H1 (cell line): ENCODE measurements at regions not wholly inside any gene's neighbourhood (a gene's known extent, or its start where the extent isn't known, plus 50 kb on each side); places are given as distances from the start of the nearest gene placed in this dataset.

Source experiments
- CTCF ChIA-PET: fragments of 300-600 bp; sonication (Branson Sonifier 250); formaldehyde crosslinking; loops from one replicate; lab custom pipeline; 2021; ENCODE audit not compliant: partially characterized antibody; lab: Charles Lee
- POLR2A ChIA-PET: fragments of 300-600 bp; sonication (Branson Sonifier 250); formaldehyde crosslinking; loops from one replicate; lab custom pipeline; 2021; ENCODE audit warnings: inconsistent platforms; ENCODE audit not compliant: partially characterized antibody; lab: Charles Lee
- DNase-seq, 2 experiments: peaks; one replicate each; pipeline versions ENCODE4 v3.0.0 to v3.0.0-alpha.2; 2010 to 2022; ENCODE audit warnings: low spot score in 2 of 2, low read depth in 1 of 2, mixed read lengths in 1 of 2
- FAIRE-seq: peaks from 2 replicates; lab custom pipeline; 2011; peaks lifted over from hg19 to GRCh38; lab: Jason Lieb, UNC
- H2AFZ ChIP-seq: 2 replicates; pipeline ENCODE4 v1.8.1; 2012; ENCODE audit warnings: low read length, inconsistent platforms
- H2AK5ac ChIP-seq: 2 replicates; pipeline ENCODE4 v1.6.1; 2013; ENCODE audit warnings: low read depth, low read length
- H2BK120ac ChIP-seq: replicated peaks from 2 replicates; pipeline ENCODE3; 2013; ENCODE audit warnings: low read depth, low read length, inconsistent platforms
- H2BK12ac ChIP-seq: 2 replicates; pipeline ENCODE4 v1.6.1; 2013; ENCODE audit warnings: low read depth, low read length
- H2BK15ac ChIP-seq: 2 replicates; pipeline ENCODE4 v1.6.1; 2013; ENCODE audit warnings: low read length
- H2BK20ac ChIP-seq: 2 replicates; pipeline ENCODE4 v1.6.1; 2013; ENCODE audit warnings: low read length
- H2BK5ac ChIP-seq: 2 replicates; pipeline ENCODE4 v1.6.1; 2013; ENCODE audit warnings: low read depth, low read length
- H3K14ac ChIP-seq: 2 replicates; pipeline ENCODE4 v1.6.1; 2013; ENCODE audit warnings: inconsistent platforms; ENCODE audit not compliant: insufficient read length
- H3K18ac ChIP-seq: 2 replicates; pipeline ENCODE4 v1.6.1; 2013; ENCODE audit warnings: low read length; ENCODE audit errors: extremely low read depth
- H3K23ac ChIP-seq: 2 replicates; pipeline ENCODE4 v1.6.1; 2013; ENCODE audit warnings: inconsistent platforms; ENCODE audit not compliant: insufficient read length
- H3K23me2 ChIP-seq: 2 replicates; pipeline ENCODE4 v1.6.1; 2013; ENCODE audit warnings: low read depth, low read length
- H3K27ac ChIP-seq: 2 replicates; pipeline ENCODE4 v1.6.1; 2011; ENCODE audit warnings: low read depth, low read length, inconsistent platforms
- H3K27me3 ChIP-seq, 4 experiments: replicated peaks in 1 of 4; 1 replicate in 1 of 4; 2 replicates in 3 of 4; pipeline versions ENCODE4 v1.6.1 to v1.8.1; 2011 to 2013; ENCODE audit warnings: low read length in 3 of 4, mild to moderate bottlenecking in 3 of 4, inconsistent platforms in 2 of 4, mixed read lengths in 2 of 4, moderate library complexity in 1 of 4; ENCODE audit not compliant: control insufficient read depth in 3 of 4, insufficient read depth in 3 of 4; ENCODE audit errors: extremely low read depth in 1 of 4
- H3K36me3 ChIP-seq, 4 experiments: 2 replicates each; pipeline versions ENCODE4 v1.6.1 to v1.8.1; 2011 to 2013; ENCODE audit warnings: mild to moderate bottlenecking in 4 of 4, low read length in 3 of 4, moderate library complexity in 2 of 4, control low read depth in 1 of 4, inconsistent platforms in 1 of 4; ENCODE audit not compliant: insufficient read depth in 4 of 4, control insufficient read depth in 2 of 4
- H3K4ac ChIP-seq: replicated peaks from 2 replicates; pipeline ENCODE3; 2013; ENCODE audit warnings: low read length, low read depth, mixed read lengths, inconsistent platforms; ENCODE audit not compliant: insufficient read length
- H3K4me1 ChIP-seq, 4 experiments: replicated peaks in 1 of 4; 1 replicate in 1 of 4; 2 replicates in 3 of 4; pipeline versions ENCODE4 v1.6.1 to v1.8.1; 2011 to 2013; ENCODE audit warnings: low read length in 3 of 4, inconsistent platforms in 2 of 4, mixed read lengths in 1 of 4; ENCODE audit not compliant: insufficient read depth in 4 of 4, control insufficient read depth in 3 of 4
- H3K4me2 ChIP-seq, 2 experiments: 2 replicates each; pipeline versions ENCODE4 v1.6.1 to v1.8.1; 2011 to 2013; ENCODE audit warnings: low read depth in 2 of 2, low read length in 2 of 2, control low read depth in 1 of 2, inconsistent platforms in 1 of 2, mild to moderate bottlenecking in 1 of 2; ENCODE audit not compliant: insufficient read depth in 1 of 2
- H3K4me3 ChIP-seq, 4 experiments: fragments of 200-600, 300-600 bp in 1 of 4; sonication (generic), shearing (Covaris generic), sonication (Bioruptor Twin) in 1 of 4; 2 replicates each; pipeline versions ENCODE4 v1.5.1 to v1.8.1; 2011 to 2016; ENCODE audit warnings: low read length in 4 of 4, low read depth in 3 of 4, control low read depth in 2 of 4, inconsistent platforms in 2 of 4, mild to moderate bottlenecking in 2 of 4, mixed read lengths in 1 of 4, moderate library complexity in 1 of 4; ENCODE audit not compliant: insufficient read depth in 2 of 4; ENCODE audit errors: extremely low read depth in 1 of 4
- H3K56ac ChIP-seq: replicated peaks from 2 replicates; pipeline ENCODE3; 2013; ENCODE audit warnings: low read depth, mild to moderate bottlenecking, mixed read lengths, low read length, inconsistent platforms; ENCODE audit not compliant: insufficient read length
- H3K79me1 ChIP-seq: 2 replicates; pipeline ENCODE4 v1.6.1; 2013; ENCODE audit warnings: low read depth, low read length, control low read depth
- H3K79me2 ChIP-seq, 2 experiments: 2 replicates each; pipeline versions ENCODE4 v1.6.1 to v1.8.1; 2012 to 2013; ENCODE audit warnings: low read length in 2 of 2, mild to moderate bottlenecking in 2 of 2, inconsistent platforms in 1 of 2; ENCODE audit not compliant: insufficient read depth in 2 of 2, control insufficient read depth in 1 of 2
- H3K9ac ChIP-seq, 4 experiments: replicated peaks in 1 of 4; 1 replicate in 1 of 4; 2 replicates in 3 of 4; pipeline versions ENCODE4 v1.6.1 to v1.8.1; 2011 to 2013; ENCODE audit warnings: low read depth in 3 of 4, low read length in 3 of 4, control low read depth in 2 of 4, mild to moderate bottlenecking in 2 of 4, moderate library complexity in 2 of 4, inconsistent platforms in 1 of 4; ENCODE audit errors: extremely low read depth in 1 of 4
- H3K9me3 ChIP-seq, 2 experiments: 2 replicates each; pipeline versions ENCODE4 v1.6.1 to v1.8.1; 2012 to 2013; ENCODE audit warnings: mild to moderate bottlenecking in 2 of 2, moderate library complexity in 2 of 2, control low read depth in 1 of 2, inconsistent platforms in 1 of 2, low read depth in 1 of 2, low read length in 1 of 2, mixed read lengths in 1 of 2; ENCODE audit not compliant: insufficient read depth in 2 of 2
- H4K20me1 ChIP-seq, 2 experiments: replicated peaks in 1 of 2; 2 replicates each; pipeline versions ENCODE3 to v1.8.1; 2011 to 2013; ENCODE audit warnings: inconsistent platforms in 2 of 2, low read length in 2 of 2, mild to moderate bottlenecking in 1 of 2; ENCODE audit not compliant: insufficient read depth in 2 of 2, control insufficient read depth in 1 of 2
- H4K5ac ChIP-seq: 2 replicates; pipeline ENCODE4 v1.6.1; 2013; ENCODE audit warnings: low read length, low read depth, mixed read lengths, inconsistent platforms; ENCODE audit not compliant: insufficient read length
- H4K8ac ChIP-seq: 2 replicates; pipeline ENCODE4 v1.8.0; 2013; ENCODE audit warnings: mild to moderate bottlenecking, moderate library complexity, low read length, inconsistent platforms; ENCODE audit not compliant: insufficient read depth; ENCODE audit errors: extremely low read depth
- H4K91ac ChIP-seq: replicated peaks from 2 replicates; pipeline ENCODE3; 2013; ENCODE audit warnings: low read length, mixed read lengths, inconsistent platforms; ENCODE audit not compliant: insufficient read length
- KDM1A ChIP-seq: fragments of 200-600, 300-600 bp; sonication (generic); IDR thresholded peaks from 2 replicates; pipeline ENCODE4 v1.7.1; 2016; ENCODE audit warnings: mild to moderate bottlenecking, low read length, borderline replicate concordance
- KDM5A ChIP-seq: fragments of 200-600 bp; IDR thresholded peaks from 2 replicates; pipeline ENCODE4 v1.7.1; 2012; ENCODE audit warnings: mild to moderate bottlenecking, low read length, inconsistent platforms, mixed read lengths
- SP2 ChIP-seq: IDR thresholded peaks from 2 replicates; pipeline ENCODE4 v1.6.1; 2012; ENCODE audit warnings: mild to moderate bottlenecking, low read length, inconsistent platforms
- WGBS, 2 experiments: shearing (Covaris generic) in 1 of 2; methylation state at CpG; one replicate each; pipeline versions ENCODE4 v1.1.6 to v1.1.7; 2013 to 2015; ENCODE audit warnings: low lambda C conversion rate in 2 of 2, mixed read lengths in 2 of 2, inconsistent platforms in 1 of 2, low coverage in 1 of 2, missing lambda C conversion rate in 1 of 2; ENCODE audit not compliant: insufficient replicate concordance in 2 of 2, insufficient coverage in 1 of 2, insufficient read length in 1 of 2; ENCODE audit errors: extremely low coverage in 1 of 2, missing lambda C conversion rate in 1 of 2; 5-methylcytosine and 5-hydroxymethylcytosine counted together

- Histone ChIP-seq H3K4me1 (no peaks in the 10 kb centered on the region), H3K23ac (no peak overlapping the region), H3K36me3 (no peaks in the 10 kb centered on the region), H4K20me1 (no peaks in the 10 kb centered on the region), H3K56ac (no peak overlapping the region), H3K14ac (no peak overlapping the region), H3K23me2 (no peaks in the 10 kb centered on the region), H4K91ac (no peak overlapping the region), H3K9me3 (no peaks in the 10 kb centered on the region), H3K27me3 (no peaks in the 10 kb centered on the region), H2BK120ac (no peak overlapping the region), H2BK12ac (no peak overlapping the region), H3K27ac (no peak overlapping the region), H2BK5ac (no peak overlapping the region), H3K79me2 (no peaks in the 10 kb centered on the region), H4K5ac (no peak overlapping the region), H2AFZ (no peak overlapping the region), H3K4me2 (no peak overlapping the region), H3K18ac (no peak overlapping the region), H4K8ac (no peak overlapping the region), H2BK15ac (no peak overlapping the region), H3K79me1 (no peaks in the 10 kb centered on the region), H3K4ac (no peak overlapping the region), H3K4me3 (no peak overlapping the region), H2AK5ac (no peak overlapping the region), H2BK20ac (no peak overlapping the region), H3K9ac (no peak overlapping the region)
- ChIA-PET CTCF (interaction anchor here (0.6 kb wide), 1 partner anchor 663 kb away, joined by 3 read pairs; no protein-coding TSS in a partner anchor), POLR2A (no interaction called here)
- WGBS, 2 experiments = 100% methylated on average over 3 of the region's 3 CpGs; no CpG with 5 or more reads in 1 of the 2 experiments
- FAIRE-seq = no peak
- DNase-seq = no peak
- TF ChIP-seq KDM1A = no peak
- TF ChIP-seq KDM5A = no peak
- TF ChIP-seq SP2 = no peak
Observed at GRCh38 chr16:59510008-59510424, 775.9 kb upstream of the GOT2 start.
